NCI-H510A (cell line): ENCODE measurements at regions not wholly inside any gene's neighbourhood (a gene's known extent, or its start where the extent isn't known, plus 50 kb on each side); places are given as distances from the start of the nearest gene placed in this dataset.

Source experiments
- DNase-seq: peaks from one replicate; lab custom pipeline; 2025; lab: John Stamatoyannopoulos, UW

GRCh38 chr12:127632461-127632860, 634.5 kb upstream of the TMEM132C start:
- no peak for DNase-seq

- DNase-seq: no peak
These were observed 631.1 kb upstream of the TMEM132C start for GRCh38 chr12:127635838-127636237.

GRCh38 chr12:127636882-127637281, 630.1 kb upstream of the TMEM132C start:
- DNase-seq: no peak

- no peak for DNase-seq
These were observed 626.6 kb upstream of the TMEM132C start for GRCh38 chr12:127640181-127640886.

GRCh38 chr12:127642208-127642607, 624.8 kb upstream of the TMEM132C start:
- DNase-seq: no peak

GRCh38 chr12:127648321-127648720, 618.6 kb upstream of the TMEM132C start:
- DNase-seq: no peak

- no peak for DNase-seq
These were observed 617.0 kb upstream of the TMEM132C start for GRCh38 chr12:127649961-127650360.

GRCh38 chr12:127650626-127651025, 616.3 kb upstream of the TMEM132C start:
- DNase-seq: no peak

GRCh38 chr12:127652281-127652680, 614.7 kb upstream of the TMEM132C start:
- no peak for DNase-seq

- no peak for DNase-seq
These were observed 612.5 kb upstream of the TMEM132C start for GRCh38 chr12:127654383-127654985.

GRCh38 chr12:127655691-127656090, 611.3 kb upstream of the TMEM132C start:
- no peak for DNase-seq

- DNase-seq: no peak
These were observed 610.7 kb upstream of the TMEM132C start for GRCh38 chr12:127656266-127656665.

GRCh38 chr12:127657036-127657435, 609.9 kb upstream of the TMEM132C start:
- DNase-seq: no peak

- DNase-seq: no peak
These were observed 606.0 kb upstream of the TMEM132C start for GRCh38 chr12:127660961-127661360.

- DNase-seq: no peak
These were observed 603.3 kb upstream of the TMEM132C start for GRCh38 chr12:127663716-127664115.

- DNase-seq: no peak
These were observed 602.1 kb upstream of the TMEM132C start for GRCh38 chr12:127664901-127665300.

- DNase-seq: no peak
These were observed 599.8 kb upstream of the TMEM132C start for GRCh38 chr12:127667131-127667685.

GRCh38 chr12:127670294-127670693, 596.7 kb upstream of the TMEM132C start:
- no peak for DNase-seq

- DNase-seq: no peak
These were observed 596.2 kb upstream of the TMEM132C start for GRCh38 chr12:127670796-127671195.

- DNase-seq: no peak
These were observed 591.0 kb upstream of the TMEM132C start for GRCh38 chr12:127675936-127676335.

- DNase-seq: peak; percentile 73
These were observed 589.3 kb upstream of the TMEM132C start for GRCh38 chr12:127677537-127678131.

- no peak for DNase-seq
These were observed 588.0 kb upstream of the TMEM132C start for GRCh38 chr12:127678945-127679344.

- no peak for DNase-seq
These were observed 586.5 kb upstream of the TMEM132C start for GRCh38 chr12:127680516-127680915.
